Spleen (tissue), 11 donors: ENCODE measurements at regions not wholly inside any gene's neighbourhood (a gene's known extent, or its start where the extent isn't known, plus 50 kb on each side); places are given as distances from the start of the nearest gene placed in this dataset.

Experiments
- DNase-seq: peaks from one replicate; pipeline ENCODE4 v3.0.0-alpha.2; 2020
- H3K27ac ChIP-seq, 8 donors: fragments of 200-600 bp; sonication (generic) in 7 of 8; 1 replicate in 4 of 8; 2 replicates in 4 of 8; pipeline versions ENCODE4 v1.5.0 to v1.8.0; 2016 to 2021; ENCODE audit warnings: inconsistent platforms in 4 of 8, mild to moderate bottlenecking in 4 of 8, moderate library complexity in 1 of 8
- H3K27me3 ChIP-seq, 7 donors: fragments of 200-600 bp; sonication (generic) in 6 of 7; replicated peaks in 1 of 7; 1 replicate in 4 of 7; 2 replicates in 3 of 7; pipeline versions ENCODE4 v1.5.0 to v1.8.0; 2016 to 2021; ENCODE audit warnings: inconsistent platforms in 3 of 7, mild to moderate bottlenecking in 1 of 7
- H3K36me3 ChIP-seq, 6 donors: fragments of 200-600 bp; sonication (generic) in 5 of 6; 1 replicate in 4 of 6; 2 replicates in 2 of 6; pipeline versions ENCODE4 v1.5.0 to v1.8.0; 2016 to 2021; ENCODE audit warnings: inconsistent platforms in 2 of 6
- H3K4me1 ChIP-seq, 6 donors: fragments of 200-600 bp; sonication (generic) in 5 of 6; 1 replicate in 3 of 6; 2 replicates in 3 of 6; pipeline versions ENCODE4 v1.5.0 to v1.8.0; 2016 to 2021; ENCODE audit warnings: inconsistent platforms in 3 of 6
- H3K4me3 ChIP-seq, 8 donors: fragments of 200-600 bp; sonication (generic) in 7 of 8; 1 replicate in 4 of 8; 2 replicates in 4 of 8; pipeline versions ENCODE4 v1.5.0 to v1.8.0; 2016 to 2021; ENCODE audit warnings: inconsistent platforms in 4 of 8, mild to moderate bottlenecking in 4 of 8, moderate library complexity in 2 of 8
- H3K9me3 ChIP-seq, 8 donors: fragments of 200-600 bp; sonication (generic) in 7 of 8; 1 replicate in 4 of 8; 2 replicates in 4 of 8; pipeline versions ENCODE4 v1.5.0 to v1.8.0; 2016 to 2021; ENCODE audit warnings: inconsistent platforms in 4 of 8
- CTCF ChIP-seq, 11 experiments: fragments of 200-600 bp in 7 of 11; fragments of 450-650 bp in 4 of 11; sonication (generic) in 4 of 11; IDR thresholded peaks in 8 of 11; conservative IDR thresholded peaks in 3 of 11; 1 replicate in 7 of 11; 2 replicates in 4 of 11; pipeline versions ENCODE4 v1.4.0 to v1.8.0; 2016 to 2021; ENCODE audit warnings: antibody characterized with exemption in 11 of 11, inconsistent platforms in 4 of 11, mild to moderate bottlenecking in 1 of 11
- POLR2A ChIP-seq, 3 donors: fragments of 450-650 bp; IDR thresholded peaks; one replicate each; pipeline ENCODE4 v1.5.1; 2017; ENCODE audit warnings: antibody characterized with exemption in 3 of 3, mild to moderate bottlenecking in 1 of 3
- POLR2AphosphoS5 ChIP-seq, 3 donors: sonication (generic); formaldehyde crosslinking; IDR thresholded peaks; one replicate each; pipeline ENCODE4 v1.5.1; 2017; ENCODE audit warnings: antibody characterized with exemption in 3 of 3
- WGBS, 5 donors: extraction: QIAGEN DNeasy Blood & Tissue Kit in 3 of 5; methylation state at CpG; one replicate each; pipeline versions ENCODE4 v1.1.5 to v1.1.7; 2013 to 2018; 5-methylcytosine and 5-hydroxymethylcytosine counted together
- intact Hi-C: fragments of 100-400 bp; cut with DNase I; formaldehyde crosslinking; loops from one replicate; pipeline ENCODE4 v1.15.0; 2023; ENCODE audit warnings: low total_unique reads
- donor health status: healthy with polysubstance abuse.
- donor health status: DM: no; HTN: no; CAD: no; lungs with moderate emphysema.
- donor health status: DM: no; HTN: no; CAD: no.
- donor health status: Bipolar disorder and iron deficiency.
- donor health status: healthy.
- donor health status: DM: no; HTN: no; CAD: no.
- donor health status: DM: yes; HTN: yes; CAD: no.

GRCh38 chr21:25383545-25383944, 223.7 kb downstream of the MRPL39 start:
- no peak for TF ChIP-seq POLR2AphosphoS5 (IDR thresholded peaks at IDR 0.05)
- TF ChIP-seq POLR2A (IDR thresholded peaks at IDR 0.05), result no peak
- no peak for TF ChIP-seq CTCF (IDR thresholded peaks at IDR 0.05 in 8 of 11, conservative IDR thresholded peaks at IDR 0.05 in 3 of 11)
- DNase-seq, result no peak
- intact Hi-C loops, result loop anchor here (10.0 kb wide), 1 partner anchor 99 kb away; no protein-coding TSS in a partner anchor
- Histone ChIP-seq H3K4me1 (peaks cover 0 to 7% (median 4%) of the 10 kb centered on the region in 6 donors), H3K36me3 (no peaks in the 10 kb centered on the region), H3K9me3 (no peaks in the 10 kb centered on the region), H3K4me3 (no peak overlapping the region), H3K27me3 (no peaks in the 10 kb centered on the region), H3K27ac (no peak overlapping the region)
- WGBS, 5 donors, result 69 to 78% (median 75%) methylated on average over 5 of the region's 5 CpGs

DNA sequence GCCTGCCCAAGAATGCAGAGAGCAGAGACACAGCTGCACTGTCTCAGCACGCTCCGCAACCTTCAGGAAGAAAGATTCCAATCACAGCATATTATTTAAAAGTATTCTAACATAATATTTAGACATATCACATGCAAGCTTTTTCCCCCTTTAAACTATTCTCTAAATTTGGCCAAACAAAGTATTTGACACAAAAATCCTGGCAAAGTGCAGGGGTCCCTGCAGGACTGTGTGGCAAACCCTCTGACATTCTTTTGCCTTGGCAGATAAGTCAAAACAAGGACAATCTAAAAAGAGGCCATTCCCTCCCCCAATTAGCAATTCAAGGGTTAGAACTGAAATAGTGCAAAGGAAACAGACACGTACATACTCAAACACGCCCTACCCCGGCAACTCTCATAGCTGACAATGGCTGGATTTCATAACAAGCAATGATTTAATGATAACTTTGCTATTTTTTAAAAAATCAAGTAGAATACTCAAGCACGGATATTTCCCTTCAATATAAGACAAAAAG, 225.3 kb downstream of the MRPL39 start:
- Histone ChIP-seq H3K9me3 (peaks cover 0 to 12% (median 8%) of the 10 kb centered on the region in 8 donors), H3K36me3 (no peaks in the 10 kb centered on the region), H3K27ac (no peak overlapping the region), H3K4me3 (no peak overlapping the region), H3K27me3 (no peaks in the 10 kb centered on the region), H3K4me1 (peaks cover 0 to 7% (median 4%) of the 10 kb centered on the region in 6 donors)
- 78 to 85% (median 80%) methylated on average over 6 of the region's 6 CpGs for WGBS, 5 donors
- no peak for TF ChIP-seq CTCF (IDR thresholded peaks at IDR 0.05 in 8 of 11, conservative IDR thresholded peaks at IDR 0.05 in 3 of 11)
- TF ChIP-seq POLR2A (IDR thresholded peaks at IDR 0.05), result no peak
- no peak for TF ChIP-seq POLR2AphosphoS5 (IDR thresholded peaks at IDR 0.05)
- intact Hi-C loops, result loop anchor here (10.0 kb wide), 1 partner anchor 97 kb away; no protein-coding TSS in a partner anchor
- DNase-seq, result no peak

DNA sequence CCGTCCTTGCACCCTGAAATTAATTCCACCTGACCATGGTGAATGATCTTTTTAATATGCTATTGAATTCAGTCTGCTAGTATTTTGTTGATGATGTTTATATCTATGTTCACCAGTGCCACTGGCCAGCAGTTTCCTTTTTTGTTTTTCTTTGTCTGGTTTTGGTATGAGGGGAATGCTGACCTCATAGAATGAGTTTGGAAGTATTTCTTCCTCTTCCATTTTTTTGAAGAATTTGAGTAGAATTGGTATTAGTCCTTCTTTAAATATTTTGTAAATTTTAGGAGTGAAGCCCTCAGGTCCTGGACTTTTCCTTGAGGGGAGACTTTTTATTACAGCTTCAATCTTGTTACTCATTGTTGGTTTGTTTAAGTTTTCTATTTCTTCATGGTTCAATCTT, 231.6 kb downstream of the MRPL39 start:
- intact Hi-C loops, result no loop called here
- Histone ChIP-seq H3K36me3 (no peaks in the 10 kb centered on the region), H3K4me3 (no peak overlapping the region), H3K27ac (no peak overlapping the region), H3K4me1 (no peaks in the 10 kb centered on the region), H3K27me3 (no peaks in the 10 kb centered on the region), H3K9me3 (peaks cover 0 to 12% (median 8%) of the 10 kb centered on the region in 8 donors)
- WGBS, 5 donors, result 77 to 94% (median 89%) methylated on average over 1 of the region's 1 CpG
- no peak for DNase-seq
- TF ChIP-seq POLR2A (IDR thresholded peaks at IDR 0.05) (no peak), POLR2AphosphoS5 (IDR thresholded peaks at IDR 0.05) (no peak), CTCF (IDR thresholded peaks at IDR 0.05 in 8 of 11, conservative IDR thresholded peaks at IDR 0.05 in 3 of 11) (no peak)

- intact Hi-C loops, result no loop called here
Observed at GRCh38 chr21:25373126-25374082, 233.9 kb downstream of the MRPL39 start.

More at GRCh38 chr21:25373126-25374082, 233.9 kb downstream of the MRPL39 start:
- H3K27me3 ChIP-seq, result no peaks in the 10 kb centered on the region
- H3K36me3 ChIP-seq, result no peaks in the 10 kb centered on the region
- no peaks in the 10 kb centered on the region for H3K4me1 ChIP-seq
- H3K9me3 ChIP-seq, result peaks cover 0 to 12% (median 7%) of the 10 kb centered on the region in 8 donors
- no peak overlapping the region for H3K27ac ChIP-seq
- no peak overlapping the region for H3K4me3 ChIP-seq
- WGBS, 5 donors, result 61 to 83% (median 70%) methylated on average over 2 of the region's 2 CpGs
- no peak for DNase-seq
- no peak for TF ChIP-seq POLR2A (IDR thresholded peaks at IDR 0.05)
